Forelimb muscle (tissue), 1 donor: ENCODE measurements at regions not wholly inside any gene's neighbourhood (a gene's known extent, or its start where the extent isn't known, plus 50 kb on each side); places are given as distances from the start of the nearest gene placed in this dataset.

Experiments
- DNase-seq: peaks from one replicate; pipeline ENCODE4 v3.0.0-alpha.2; 2013; ENCODE audit warnings: low read depth

- no peak for DNase-seq
Measured at GRCh38 chr12:3923021-3923420, 49.8 kb upstream of the PARP11 start.
